ENCODE measurements at regions not wholly inside any gene's neighbourhood (a gene's known extent, or its start where the extent isn't known, plus 50 kb on each side); places are given as distances from the start of the nearest gene placed in this dataset.

- DNase-seq = peak; percentile 28
Observed at GRCh38 chr6:56766139-56766805, 123.6 kb upstream of the DST start.

GRCh38 chr6:56765494-56765893 lies 122.8 kb upstream of the DST start:
- no peak for DNase-seq

- DNase-seq = peak; percentile 81
Observed at GRCh38 chr6:56764081-56764566, 121.4 kb upstream of the DST start.

DNA sequence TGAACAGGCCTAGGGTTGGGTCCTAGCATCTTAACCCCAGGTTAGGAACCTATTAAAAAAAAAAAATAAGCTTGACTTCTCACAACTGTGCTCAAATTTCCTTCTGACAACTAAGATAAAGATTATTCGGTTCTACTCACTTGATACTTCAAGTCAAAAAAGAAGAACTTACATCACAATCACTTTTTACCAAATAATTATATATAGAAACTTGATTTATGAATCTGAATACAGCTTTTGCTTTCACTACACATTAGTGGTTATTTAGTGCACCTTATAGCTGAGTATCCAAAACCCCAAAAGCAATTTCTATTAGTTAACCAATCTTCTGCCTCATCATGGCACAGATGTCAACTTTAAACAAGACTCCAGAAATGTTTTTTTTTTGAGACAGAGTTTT lies 119.0 kb upstream of the DST start:
- no peak for DNase-seq

- no peak for DNase-seq
Observed at GRCh38 chr6:56760842-56761241, 118.2 kb upstream of the DST start.

DNA sequence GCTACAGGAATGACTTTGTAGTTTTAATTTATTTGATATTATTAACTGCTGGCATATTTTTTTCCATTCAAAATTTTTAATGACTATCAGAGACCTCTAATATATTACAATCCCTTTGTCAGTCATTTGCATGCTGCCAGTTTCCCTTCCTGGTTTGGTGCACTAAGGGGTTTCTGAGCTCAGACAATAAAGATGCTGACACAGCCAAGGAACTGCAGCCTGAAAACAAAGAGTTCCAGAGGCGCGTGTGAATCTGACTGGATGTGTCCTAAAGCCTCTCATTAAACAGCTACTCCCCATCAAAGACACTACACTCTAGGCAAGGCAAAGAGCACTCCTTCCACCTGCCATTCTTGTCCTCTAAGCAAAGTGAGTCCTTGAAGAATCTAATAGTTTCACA lies 116.8 kb upstream of the DST start:
- peak; percentile 84 for DNase-seq

DNA sequence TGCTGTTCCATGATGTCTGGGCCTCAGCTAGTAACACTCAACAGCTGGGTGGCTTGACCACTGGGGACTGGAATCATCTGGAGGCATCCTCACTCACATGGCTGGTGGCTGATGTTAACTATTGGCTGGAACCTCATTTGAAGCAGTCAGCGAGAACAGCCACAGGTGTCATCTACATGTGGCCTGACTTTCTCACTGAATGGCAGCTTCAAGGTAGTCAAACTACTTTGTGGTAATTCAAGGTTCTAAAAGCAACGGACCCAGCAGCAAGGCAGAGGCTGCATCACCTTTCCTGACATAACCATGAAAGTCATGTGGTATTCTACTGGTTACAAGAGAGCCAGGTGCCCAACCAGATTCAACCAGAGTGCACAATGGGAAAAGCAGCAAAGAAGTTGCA lies 115.9 kb upstream of the DST start:
- peak; percentile 79 for DNase-seq

DNA sequence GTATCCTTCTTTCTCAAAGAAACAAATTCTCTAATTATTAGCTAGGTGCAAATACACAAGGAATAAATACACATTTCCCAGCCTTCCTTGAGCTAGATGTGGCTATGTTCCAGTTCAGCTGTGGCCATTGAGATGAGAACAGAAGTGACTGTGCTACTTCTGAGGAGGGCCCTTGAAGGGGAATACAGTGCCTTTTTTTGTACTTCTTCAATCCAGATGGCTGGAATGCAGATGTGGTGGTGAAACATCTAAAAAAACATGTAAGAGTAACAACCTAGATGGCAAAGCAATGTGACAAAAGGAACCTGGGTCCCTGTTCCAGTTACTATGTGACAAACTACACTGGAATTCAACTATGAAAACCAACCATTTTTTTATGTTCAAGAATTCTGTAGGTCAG lies 115.4 kb upstream of the DST start:
- DNase-seq = no peak

GRCh38 chr6:56757588-56757984 lies 114.9 kb upstream of the DST start:
- DNase-seq = no peak

- DNase-seq = no peak
Observed at GRCh38 chr6:56756791-56757587, 114.3 kb upstream of the DST start.

- DNase-seq = no peak
Observed at GRCh38 chr6:56756219-56756789, 113.6 kb upstream of the DST start.

DNA sequence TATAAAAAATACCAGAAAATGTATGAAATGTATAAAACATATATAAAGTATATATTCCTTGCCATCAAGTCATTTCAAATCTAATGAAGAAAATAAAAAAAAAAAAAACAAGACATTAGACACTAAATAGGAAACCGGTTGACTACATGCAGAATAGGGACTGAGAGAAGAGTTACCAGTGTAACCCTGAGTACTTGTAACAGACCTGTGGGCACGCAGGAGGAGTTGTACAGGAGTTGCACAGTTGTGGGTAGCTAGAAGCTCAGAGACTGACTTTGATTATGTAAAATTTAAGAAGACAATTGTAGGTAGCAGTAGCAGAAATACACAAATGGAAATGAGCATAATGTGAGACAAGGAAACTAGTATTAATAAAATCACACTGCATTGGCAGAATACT lies 112.4 kb upstream of the DST start:
- no peak for DNase-seq

- DNase-seq = no peak
Observed at GRCh38 chr6:56753811-56754210, 111.1 kb upstream of the DST start.

- no peak for DNase-seq
Observed at GRCh38 chr6:56752534-56752933, 109.8 kb upstream of the DST start.

- DNase-seq = no peak
Observed at GRCh38 chr6:56752009-56752408, 109.3 kb upstream of the DST start.

- no peak for DNase-seq
Observed at GRCh38 chr6:56751604-56752003, 108.9 kb upstream of the DST start.

DNA sequence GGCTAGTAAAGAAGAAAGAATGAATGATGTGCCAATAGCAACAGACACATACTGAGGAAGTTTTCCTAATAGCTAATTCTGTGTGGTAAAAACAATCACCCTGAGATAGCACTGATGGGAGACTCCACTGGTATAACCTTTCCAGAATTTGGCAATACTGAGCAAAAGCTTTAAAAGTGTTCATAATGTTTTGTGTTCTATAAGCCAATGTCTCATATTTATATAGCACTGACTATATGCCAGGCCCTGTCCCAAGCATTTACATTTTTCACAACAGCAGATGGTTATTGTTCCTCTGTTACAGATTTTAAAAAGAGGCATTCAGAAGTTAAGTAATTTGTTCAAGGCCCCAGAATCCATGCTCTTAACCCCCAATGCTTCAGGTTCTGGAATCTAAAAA lies 108.0 kb upstream of the DST start:
- no peak for DNase-seq

GRCh38 chr6:56749632-56750151 lies 107.0 kb upstream of the DST start:
- DNase-seq = no peak

- DNase-seq = no peak
Observed at GRCh38 chr6:56746767-56747504, 104.2 kb upstream of the DST start.

DNA sequence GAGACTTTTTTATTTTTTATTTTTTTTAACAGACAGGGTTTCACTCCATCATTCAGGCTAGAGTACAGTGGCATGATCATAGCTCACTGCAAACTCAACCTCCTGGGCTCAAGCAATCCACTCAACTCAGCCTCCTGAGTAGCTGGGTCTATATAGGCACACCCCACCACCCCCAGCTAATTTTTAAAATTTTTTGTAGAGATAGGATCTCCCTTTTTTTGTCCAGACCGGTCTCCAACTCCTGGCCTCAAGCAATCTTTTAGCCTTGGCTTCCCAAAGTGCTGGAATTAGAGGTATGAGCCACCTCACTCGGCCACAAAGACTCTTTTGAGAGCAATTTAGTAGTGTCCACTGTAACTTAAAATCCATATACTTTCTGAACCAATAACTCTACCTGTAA lies 103.3 kb upstream of the DST start:
- DNase-seq = no peak

GRCh38 chr6:56745081-56745480 lies 102.4 kb upstream of the DST start:
- DNase-seq = no peak

- DNase-seq = no peak
Observed at GRCh38 chr6:56744528-56744927, 101.8 kb upstream of the DST start.

- no peak for DNase-seq
Observed at GRCh38 chr6:56742122-56742791, 99.6 kb upstream of the DST start.
